ENCODE measurements at regions not wholly inside any gene's neighbourhood (a gene's known extent, or its start where the extent isn't known, plus 50 kb on each side); places are given as distances from the start of the nearest gene placed in this dataset.

DNA sequence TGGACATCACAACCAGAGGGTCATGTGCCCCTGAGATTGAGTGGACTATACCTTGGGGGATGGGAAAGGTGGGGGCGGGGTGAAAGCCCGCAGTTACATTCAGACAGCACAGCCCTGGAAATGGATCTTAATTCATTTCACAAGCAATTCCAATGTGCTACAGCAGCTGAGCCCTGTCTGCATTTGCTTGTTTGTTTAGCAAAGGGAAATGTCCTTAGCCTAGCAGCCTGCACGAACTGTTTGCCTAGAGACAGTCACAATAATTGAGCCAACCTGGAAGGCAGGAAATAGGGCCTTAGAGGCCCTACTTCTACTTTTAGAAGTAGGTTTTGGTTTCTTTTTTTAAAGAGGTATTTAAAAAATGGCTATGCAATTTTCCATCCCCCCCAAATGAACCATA lies 177.3 kb upstream of the KL start:
- TF ChIP-seq POLR2AphosphoS5 (IDR thresholded peaks at IDR 0.05) (no peak), POLR2A (IDR thresholded peaks at IDR 0.05) (no peak), EP300 (IDR thresholded peaks at IDR 0.05) (no peak)
- TF ChIP-seq, protein P1, sequence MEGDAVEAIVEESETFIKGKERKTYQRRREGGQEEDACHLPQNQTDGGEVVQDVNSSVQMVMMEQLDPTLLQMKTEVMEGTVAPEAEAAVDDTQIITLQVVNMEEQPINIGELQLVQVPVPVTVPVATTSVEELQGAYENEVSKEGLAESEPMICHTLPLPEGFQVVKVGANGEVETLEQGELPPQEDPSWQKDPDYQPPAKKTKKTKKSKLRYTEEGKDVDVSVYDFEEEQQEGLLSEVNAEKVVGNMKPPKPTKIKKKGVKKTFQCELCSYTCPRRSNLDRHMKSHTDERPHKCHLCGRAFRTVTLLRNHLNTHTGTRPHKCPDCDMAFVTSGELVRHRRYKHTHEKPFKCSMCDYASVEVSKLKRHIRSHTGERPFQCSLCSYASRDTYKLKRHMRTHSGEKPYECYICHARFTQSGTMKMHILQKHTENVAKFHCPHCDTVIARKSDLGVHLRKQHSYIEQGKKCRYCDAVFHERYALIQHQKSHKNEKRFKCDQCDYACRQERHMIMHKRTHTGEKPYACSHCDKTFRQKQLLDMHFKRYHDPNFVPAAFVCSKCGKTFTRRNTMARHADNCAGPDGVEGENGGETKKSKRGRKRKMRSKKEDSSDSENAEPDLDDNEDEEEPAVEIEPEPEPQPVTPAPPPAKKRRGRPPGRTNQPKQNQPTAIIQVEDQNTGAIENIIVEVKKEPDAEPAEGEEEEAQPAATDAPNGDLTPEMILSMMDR (IDR thresholded peaks at IDR 0.05), result no peak

All from sigmoid colon (tissue), 4 donors.